PFSK-1 (cell line): ENCODE measurements at regions not wholly inside any gene's neighbourhood (a gene's known extent, or its start where the extent isn't known, plus 50 kb on each side); places are given as distances from the start of the nearest gene placed in this dataset.

Source experiments
- FOXP2 ChIP-seq: optimal IDR thresholded peaks from 2 replicates; pipeline ENCODE3; 2011; ENCODE audit warnings: borderline replicate concordance, control low read depth, inconsistent platforms; ENCODE audit not compliant: insufficient read depth; ENCODE audit errors: extremely low read length, extremely low read depth
- POLR2AphosphoS5 ChIP-seq: IDR thresholded peaks from 2 replicates; pipeline ENCODE4 v1.6.1; 2012; ENCODE audit warnings: low read depth, mild to moderate bottlenecking, control low read depth, low read length, moderate library complexity
- SIN3A ChIP-seq: IDR thresholded peaks from 2 replicates; pipeline ENCODE4 v1.6.1; 2012; ENCODE audit warnings: mild to moderate bottlenecking, low read length, moderate library complexity, borderline replicate concordance; ENCODE audit not compliant: insufficient read depth
- TAF1 ChIP-seq: IDR thresholded peaks from 2 replicates; pipeline ENCODE4 v1.6.1; 2012; ENCODE audit warnings: low read length, control low read depth, borderline replicate concordance; ENCODE audit not compliant: insufficient read depth
- TF ChIP-seq, protein P1 (sequence below), 2 experiments: IDR thresholded peaks; 2 replicates each; pipeline versions ENCODE4 v1.6.1 to v1.8.0; 2011 to 2012; ENCODE audit warnings: low read depth in 2 of 2, low read length in 2 of 2, control low read depth in 1 of 2, inconsistent platforms in 1 of 2, mild to moderate bottlenecking in 1 of 2, moderate library complexity in 1 of 2; ENCODE audit not compliant: insufficient read depth in 1 of 2

- TF ChIP-seq TAF1 (no peak), FOXP2 (no peak), POLR2AphosphoS5 (no peak), SIN3A (no peak)
- TF ChIP-seq, protein P1, sequence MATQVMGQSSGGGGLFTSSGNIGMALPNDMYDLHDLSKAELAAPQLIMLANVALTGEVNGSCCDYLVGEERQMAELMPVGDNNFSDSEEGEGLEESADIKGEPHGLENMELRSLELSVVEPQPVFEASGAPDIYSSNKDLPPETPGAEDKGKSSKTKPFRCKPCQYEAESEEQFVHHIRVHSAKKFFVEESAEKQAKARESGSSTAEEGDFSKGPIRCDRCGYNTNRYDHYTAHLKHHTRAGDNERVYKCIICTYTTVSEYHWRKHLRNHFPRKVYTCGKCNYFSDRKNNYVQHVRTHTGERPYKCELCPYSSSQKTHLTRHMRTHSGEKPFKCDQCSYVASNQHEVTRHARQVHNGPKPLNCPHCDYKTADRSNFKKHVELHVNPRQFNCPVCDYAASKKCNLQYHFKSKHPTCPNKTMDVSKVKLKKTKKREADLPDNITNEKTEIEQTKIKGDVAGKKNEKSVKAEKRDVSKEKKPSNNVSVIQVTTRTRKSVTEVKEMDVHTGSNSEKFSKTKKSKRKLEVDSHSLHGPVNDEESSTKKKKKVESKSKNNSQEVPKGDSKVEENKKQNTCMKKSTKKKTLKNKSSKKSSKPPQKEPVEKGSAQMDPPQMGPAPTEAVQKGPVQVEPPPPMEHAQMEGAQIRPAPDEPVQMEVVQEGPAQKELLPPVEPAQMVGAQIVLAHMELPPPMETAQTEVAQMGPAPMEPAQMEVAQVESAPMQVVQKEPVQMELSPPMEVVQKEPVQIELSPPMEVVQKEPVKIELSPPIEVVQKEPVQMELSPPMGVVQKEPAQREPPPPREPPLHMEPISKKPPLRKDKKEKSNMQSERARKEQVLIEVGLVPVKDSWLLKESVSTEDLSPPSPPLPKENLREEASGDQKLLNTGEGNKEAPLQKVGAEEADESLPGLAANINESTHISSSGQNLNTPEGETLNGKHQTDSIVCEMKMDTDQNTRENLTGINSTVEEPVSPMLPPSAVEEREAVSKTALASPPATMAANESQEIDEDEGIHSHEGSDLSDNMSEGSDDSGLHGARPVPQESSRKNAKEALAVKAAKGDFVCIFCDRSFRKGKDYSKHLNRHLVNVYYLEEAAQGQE (IDR thresholded peaks at IDR 0.05; ENCODE audit: insufficient read depth in 1 of 2, low read depth in 2 of 2, low read length in 2 of 2), result no peak
Observed at GRCh38 chr5:125750147-125750860, 672.9 kb upstream of the GRAMD2B start.

DNA sequence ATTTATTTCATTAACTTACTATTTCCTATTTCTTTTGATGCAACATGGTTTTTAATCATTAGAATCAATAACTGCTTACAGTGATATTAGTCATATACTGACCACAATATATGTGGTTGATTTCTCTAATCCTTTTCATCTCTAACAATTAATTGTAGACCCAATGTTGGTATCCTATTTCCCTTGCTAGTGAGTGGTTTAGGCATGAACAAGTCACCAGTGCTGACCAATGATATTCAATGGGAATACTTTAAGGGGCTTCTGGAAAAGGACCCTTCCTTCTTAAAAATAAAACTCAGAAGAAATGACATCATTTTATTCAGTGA, 672.4 kb upstream of the GRAMD2B start:
- TF ChIP-seq SIN3A (no peak), POLR2AphosphoS5 (no peak), TAF1 (no peak), FOXP2 (no peak)
- TF ChIP-seq, protein P1 (IDR thresholded peaks at IDR 0.05; ENCODE audit: insufficient read depth in 1 of 2, low read depth in 2 of 2, low read length in 2 of 2), result no peak

DNA sequence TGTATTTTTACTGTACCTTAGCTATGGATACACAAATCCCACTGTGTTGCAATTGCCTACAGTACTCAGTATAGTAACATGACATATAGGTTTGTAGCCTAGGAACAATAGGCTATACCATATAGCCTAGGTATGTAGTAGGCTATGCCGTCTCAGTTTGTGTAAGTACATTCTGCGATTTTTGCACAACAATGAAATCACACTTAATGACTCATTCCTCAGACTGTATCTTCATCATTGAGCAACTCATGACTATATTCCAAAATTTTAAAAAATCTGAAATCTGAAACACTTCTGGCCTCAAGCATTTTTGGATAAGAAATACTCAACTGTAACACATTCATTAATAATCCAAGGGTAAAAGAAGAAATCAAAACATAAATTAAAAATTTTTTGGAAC, 666.8 kb upstream of the GRAMD2B start:
- TF ChIP-seq TAF1 (no peak), SIN3A (no peak), FOXP2 (no peak), POLR2AphosphoS5 (no peak)
- TF ChIP-seq, protein P1 (IDR thresholded peaks at IDR 0.05; ENCODE audit: insufficient read depth in 1 of 2, low read depth in 2 of 2, low read length in 2 of 2), result no peak

- TF ChIP-seq, protein P1 (IDR thresholded peaks at IDR 0.05; ENCODE audit: insufficient read depth in 1 of 2, low read depth in 2 of 2, low read length in 2 of 2), result no peak
- no peak for TF ChIP-seq FOXP2
- no peak for TF ChIP-seq TAF1
- TF ChIP-seq POLR2AphosphoS5, result no peak
- no peak for TF ChIP-seq SIN3A
Observed at GRCh38 chr5:125766706-125767105, 656.5 kb upstream of the GRAMD2B start.
